CD14-positive monocyte (primary cell): ENCODE measurements at regions not wholly inside any gene's neighbourhood (a gene's known extent, or its start where the extent isn't known, plus 50 kb on each side); places are given as distances from the start of the nearest gene placed in this dataset.
"Not testable (repeated sequence)": the region's sequence is repeated elsewhere in the genome, so short reads cannot be mapped to it uniquely, and the experiment has no call there.

Source experiments
- DNase-seq, 3 donors: peaks; one replicate each; pipeline ENCODE4 v3.0.0-alpha.2; 2011 to 2022
- H2AFZ ChIP-seq: 2 replicates; pipeline ENCODE4 v1.6.0; 2012; ENCODE audit warnings: mild to moderate bottlenecking, low read depth, low read length, inconsistent platforms; ENCODE audit not compliant: insufficient read depth, poor library complexity, severe bottlenecking
- H3K27ac ChIP-seq, 2 donors: 1 replicate in 1 of 2; 2 replicates in 1 of 2; pipeline ENCODE4 v1.5.1; 2012 to 2013; ENCODE audit warnings: low read length in 2 of 2, control low read depth in 1 of 2, inconsistent platforms in 1 of 2, low read depth in 1 of 2, mild to moderate bottlenecking in 1 of 2
- H3K27me3 ChIP-seq, 2 donors: one replicate each; pipeline versions ENCODE4 v1.6.0 to v1.6.1; 2011 to 2013; ENCODE audit warnings: low read length in 2 of 2; ENCODE audit not compliant: control insufficient read depth in 2 of 2, insufficient read depth in 2 of 2
- H3K36me3 ChIP-seq, 2 donors: replicated peaks in 1 of 2; 1 replicate in 1 of 2; 2 replicates in 1 of 2; pipeline versions ENCODE4 v1.5.1 to v1.6.1; 2012 to 2013; ENCODE audit warnings: low read length in 2 of 2, control low read depth in 1 of 2, inconsistent platforms in 1 of 2, mild to moderate bottlenecking in 1 of 2; ENCODE audit not compliant: insufficient read depth in 2 of 2, control insufficient read depth in 1 of 2
- H3K4me1 ChIP-seq, 2 donors: 1 replicate in 1 of 2; 2 replicates in 1 of 2; pipeline versions ENCODE4 v1.5.1 to v1.6.1; 2012 to 2013; ENCODE audit warnings: low read length in 2 of 2, control low read depth in 1 of 2, inconsistent platforms in 1 of 2, mild to moderate bottlenecking in 1 of 2, moderate library complexity in 1 of 2; ENCODE audit not compliant: insufficient read depth in 2 of 2, control insufficient read depth in 1 of 2
- H3K4me2 ChIP-seq: replicated peaks from 2 replicates; pipeline ENCODE3; 2012; ENCODE audit warnings: low read length, moderate library complexity, mild to moderate bottlenecking; ENCODE audit not compliant: poor library complexity, severe bottlenecking; ENCODE audit errors: extremely low read depth
- H3K4me3 ChIP-seq, 3 experiments: fragments of 200-600 bp in 1 of 3; sonication (generic) in 1 of 3; replicated peaks in 1 of 3; 1 replicate in 2 of 3; 2 replicates in 1 of 3; pipeline ENCODE4 v1.5.1; 2011 to 2013; ENCODE audit warnings: low read length in 3 of 3, mild to moderate bottlenecking in 3 of 3, control low read depth in 2 of 3, low read depth in 2 of 3, inconsistent platforms in 1 of 3, moderate library complexity in 1 of 3
- H3K79me2 ChIP-seq: 2 replicates; pipeline ENCODE4 v1.6.0; 2012; ENCODE audit warnings: mild to moderate bottlenecking, control low read depth, inconsistent platforms, low read length, moderate library complexity; ENCODE audit not compliant: insufficient read depth
- H3K9ac ChIP-seq: 2 replicates; pipeline ENCODE4 v1.6.0; 2017; ENCODE audit warnings: low read length, mild to moderate bottlenecking; ENCODE audit not compliant: insufficient read depth, poor library complexity, severe bottlenecking
- H3K9me3 ChIP-seq, 2 donors: replicated peaks in 1 of 2; 1 replicate in 1 of 2; 2 replicates in 1 of 2; pipeline versions ENCODE4 v1.5.1 to v1.6.1; 2012 to 2013; ENCODE audit warnings: low read length in 2 of 2, control low read depth in 1 of 2; ENCODE audit not compliant: control insufficient read depth in 1 of 2, insufficient read depth in 1 of 2
- H4K20me1 ChIP-seq: 2 replicates; pipeline ENCODE4 v1.6.0; 2012; ENCODE audit warnings: mild to moderate bottlenecking, low read length, control low read depth, moderate library complexity; ENCODE audit not compliant: insufficient read depth
- H3K27ac Mint-ChIP-seq, 7 donors: one replicate each; pipeline ENCODE4 v1.8.0; 2020; ENCODE audit warnings: mild to moderate bottlenecking in 7 of 7, mixed read lengths in 7 of 7, moderate library complexity in 6 of 7, inconsistent platforms in 2 of 7
- H3K27me3 Mint-ChIP-seq, 3 donors: one replicate each; pipeline ENCODE4 v1.8.0; 2021 to 2022; ENCODE audit warnings: low read depth in 3 of 3, mild to moderate bottlenecking in 3 of 3, mixed read lengths in 3 of 3, moderate library complexity in 3 of 3, inconsistent platforms in 1 of 3
- H3K36me3 Mint-ChIP-seq, 2 donors: one replicate each; pipeline ENCODE4 v1.8.0; 2020; ENCODE audit warnings: mixed read lengths in 2 of 2, inconsistent platforms in 1 of 2, mild to moderate bottlenecking in 1 of 2
- H3K4me1 Mint-ChIP-seq: one replicate; pipeline ENCODE4 v1.8.0; 2020; ENCODE audit warnings: mild to moderate bottlenecking, mixed read lengths
- H3K4me3 Mint-ChIP-seq, 2 donors: one replicate each; pipeline ENCODE4 v1.8.0; 2020; ENCODE audit warnings: mild to moderate bottlenecking in 2 of 2, mixed read lengths in 2 of 2, moderate library complexity in 1 of 2
- H3K9me3 Mint-ChIP-seq, 7 donors: one replicate each; pipeline ENCODE4 v1.8.0; 2020 to 2022; ENCODE audit warnings: mixed read lengths in 7 of 7, mild to moderate bottlenecking in 6 of 7, moderate library complexity in 6 of 7, inconsistent platforms in 2 of 7
- CTCF ChIP-seq: fragments of 200-600 bp; IDR thresholded peaks from one replicate; pipeline ENCODE4 v1.8.0; 2022; ENCODE audit warnings: antibody characterized with exemption, mild to moderate bottlenecking
- WGBS: methylation state at CpG from one replicate; pipeline ENCODE4 v1.1.5; 2013; ENCODE audit warnings: missing lambda C conversion rate; ENCODE audit not compliant: insufficient coverage; 5-methylcytosine and 5-hydroxymethylcytosine counted together
- intact Hi-C, 2 donors: fragments of 100-400 bp; cut with micrococcal nuclease; formaldehyde crosslinking; loops; one replicate each; pipeline versions ENCODE4 v1.15.0 to v1.15.1; 2023

DNA sequence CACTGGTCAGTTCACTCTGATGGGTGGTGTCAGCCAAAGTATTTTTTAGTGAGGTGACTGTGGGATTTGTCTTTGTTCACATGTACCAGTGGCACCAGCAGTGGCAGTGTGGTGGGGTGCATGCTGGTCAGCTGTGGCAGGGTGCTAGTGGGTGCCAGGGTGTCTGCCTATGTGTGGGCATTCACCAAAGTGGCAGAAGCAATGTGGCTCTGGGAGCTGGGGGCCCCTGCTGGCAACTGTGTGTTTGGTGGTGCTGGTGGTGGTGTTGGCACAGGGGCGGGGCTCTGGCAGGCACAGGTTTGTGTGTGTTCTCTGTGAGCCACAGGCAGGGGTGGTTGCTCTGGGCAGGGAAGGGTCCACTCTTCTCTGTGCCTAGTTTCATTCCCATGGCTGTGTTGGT, 161.5 kb downstream of the CENPF start:
- DNase-seq, result no peak
- peaks cover 15 to 34% (median 25%) of the 10 kb centered on the region in 7 donors for H3K9me3 Mint-ChIP-seq

DNA sequence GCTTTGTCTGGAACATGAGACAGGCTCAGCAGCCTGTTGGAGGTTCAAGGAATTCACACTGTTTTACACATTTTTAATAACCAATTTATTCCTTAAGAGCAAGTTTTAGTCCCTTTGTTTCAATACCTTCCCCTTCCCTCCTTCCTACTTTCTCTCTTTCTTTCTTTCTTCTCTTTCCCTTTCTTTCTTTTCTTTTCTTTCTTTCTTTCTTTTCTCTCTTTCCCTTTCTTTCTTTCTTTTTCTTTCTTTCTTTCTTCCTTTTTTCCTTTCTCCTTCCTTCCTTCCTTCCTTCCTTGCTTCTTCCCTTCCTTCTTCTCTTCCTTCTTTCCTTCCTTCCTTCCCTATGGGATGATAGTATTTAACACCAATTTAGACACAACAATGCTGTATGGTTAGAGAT, 164.2 kb downstream of the CENPF start:
- Histone ChIP-seq H3K36me3 (no peaks in the 10 kb centered on the region), H3K9me3 (peaks cover 15 to 17% of the 10 kb centered on the region in 2 donors), H3K4me1 (no peaks in the 10 kb centered on the region), H2AFZ (no peak overlapping the region), H3K4me2 (no peak overlapping the region), H3K9ac (no peak overlapping the region), H3K79me2 (no peaks in the 10 kb centered on the region), H4K20me1 (no peaks in the 10 kb centered on the region), H3K27ac (no peak overlapping the region), H3K27me3 (no peaks in the 10 kb centered on the region), H3K4me3 (no peak overlapping the region)
- no peaks in the 10 kb centered on the region for H3K4me1 Mint-ChIP-seq
- H3K36me3 Mint-ChIP-seq, result no peaks in the 10 kb centered on the region
- no peak overlapping the region for H3K27ac Mint-ChIP-seq
- H3K9me3 Mint-ChIP-seq, result peaks cover 9 to 22% (median 19%) of the 10 kb centered on the region in 7 donors
- H3K4me3 Mint-ChIP-seq, result no peak overlapping the region
- peaks cover 0 to 3% (median 2%) of the 10 kb centered on the region in 3 donors for H3K27me3 Mint-ChIP-seq
- TF ChIP-seq CTCF, result no peak
- intact Hi-C loops, result no loop called here
- DNase-seq, result no peak

More for the DNA sequence above, 161.5 kb downstream of the CENPF start:
- no peaks in the 10 kb centered on the region for H3K27me3 ChIP-seq
- no peaks in the 10 kb centered on the region for H3K4me1 ChIP-seq
- no peak overlapping the region for H2AFZ ChIP-seq
- H3K4me2 ChIP-seq, result no peak overlapping the region
- Mint-ChIP-seq H3K27me3 (peaks cover 0 to 3% (median 2%) of the 10 kb centered on the region in 3 donors), H3K36me3 (no peaks in the 10 kb centered on the region), H3K4me1 (no peaks in the 10 kb centered on the region), H3K4me3 (no peak overlapping the region), H3K27ac (no peak overlapping the region)
- H4K20me1 ChIP-seq, result no peaks in the 10 kb centered on the region
- 75% methylated on average over 1 of the region's 1 CpG for WGBS
- H3K9ac ChIP-seq, result no peak overlapping the region
- no peaks in the 10 kb centered on the region for H3K79me2 ChIP-seq
- H3K4me3 ChIP-seq, result no peak overlapping the region
- H3K27ac ChIP-seq, result no peak overlapping the region
- peaks cover 19 to 32% of the 10 kb centered on the region in 2 donors for H3K9me3 ChIP-seq
- intact Hi-C loops, result no loop called here
- no peak for TF ChIP-seq CTCF
- no peaks in the 10 kb centered on the region for H3K36me3 ChIP-seq

- H3K9ac ChIP-seq, H3K9me3 ChIP-seq, H3K36me3 Mint-ChIP-seq, H3K4me3 ChIP-seq, H3K4me1 Mint-ChIP-seq, H2AFZ ChIP-seq, DNase-seq, H4K20me1 ChIP-seq, H3K4me1 ChIP-seq, H3K27ac Mint-ChIP-seq, H3K27me3 ChIP-seq, H3K27me3 Mint-ChIP-seq, intact Hi-C loops, H3K79me2 ChIP-seq, H3K36me3 ChIP-seq, H3K27ac ChIP-seq, H3K4me3 Mint-ChIP-seq, H3K4me2 ChIP-seq: not testable (repeated sequence)
- peaks cover 4 to 12% (median 7%) of the 10 kb centered on the region in 7 donors for H3K9me3 Mint-ChIP-seq
Observed at GRCh38 chr1:214769666-214770065, 166.7 kb downstream of the CENPF start.
